GM18858 (cell line): ENCODE measurements at regions not wholly inside any gene's neighbourhood (a gene's known extent, or its start where the extent isn't known, plus 50 kb on each side); places are given as distances from the start of the nearest gene placed in this dataset.
"Not testable (repeated sequence)": the region's sequence is repeated elsewhere in the genome, so short reads cannot be mapped to it uniquely, and the experiment has no call there.

Experiments
- ATAC-seq: cut with Tn5 transposase; IDR thresholded peaks from one replicate; pipeline ENCODE4 v1.9.1; 2021; ENCODE audit not compliant: unreplicated experiment

DNA sequence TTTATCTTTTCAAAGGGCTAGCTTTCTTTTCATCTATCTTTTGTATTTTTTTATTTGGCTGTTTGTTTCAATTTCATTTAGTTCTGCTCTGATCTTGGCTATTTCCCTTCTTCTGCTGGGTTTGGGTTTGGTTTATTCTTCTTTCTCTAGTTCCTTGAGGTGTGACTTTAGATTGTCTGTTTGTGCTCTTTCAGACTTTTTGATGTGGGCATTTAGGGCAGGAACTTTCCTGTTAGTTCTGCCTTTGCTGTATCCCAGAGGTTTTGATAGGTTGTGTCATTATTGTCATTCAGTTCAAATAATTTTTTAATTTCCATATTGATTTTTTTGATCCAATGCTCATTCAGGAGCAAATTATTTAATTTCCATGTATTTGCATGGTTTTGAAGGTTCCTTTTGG is 325.0 kb downstream of the PTPRC start:
- ATAC-seq, result not testable (repeated sequence)

DNA sequence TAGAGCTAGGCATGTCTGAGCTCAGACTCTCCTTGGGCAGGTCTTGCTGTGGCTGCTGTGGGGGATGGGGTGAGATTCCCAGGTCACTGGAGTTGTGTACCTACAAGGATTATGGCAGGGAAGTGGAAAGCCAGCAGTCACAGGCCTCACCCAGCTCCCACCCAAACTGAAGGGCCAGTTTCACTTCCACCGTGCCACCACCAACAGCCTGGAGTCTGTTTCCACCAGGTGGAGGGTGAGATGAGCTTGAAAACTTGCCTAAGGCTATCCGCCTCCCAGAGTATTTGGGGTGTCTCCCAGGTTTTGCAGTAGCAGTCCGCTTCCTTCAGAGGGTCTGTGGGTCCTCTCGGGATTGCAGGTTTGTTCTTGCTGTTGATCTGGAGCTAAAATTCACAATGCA is 327.7 kb downstream of the PTPRC start:
- ATAC-seq, result no peak

DNA sequence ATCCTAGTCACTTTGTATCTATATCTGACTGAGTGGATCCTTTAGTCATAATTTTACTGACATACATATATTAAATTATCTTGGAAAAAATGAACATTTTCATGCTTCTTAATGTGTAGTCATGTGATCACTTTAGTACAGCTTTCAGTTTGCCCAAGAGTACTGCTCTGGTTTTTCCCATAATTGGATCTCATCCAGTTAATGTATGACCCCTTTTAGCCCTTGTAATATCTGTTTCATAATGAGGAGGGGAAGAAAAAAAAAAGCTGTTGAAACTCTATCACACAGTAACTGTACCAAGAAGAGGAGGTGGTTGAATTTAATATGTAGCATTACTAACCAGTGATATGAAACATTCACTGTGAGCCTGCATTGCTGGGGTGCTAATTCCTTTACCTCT is 328.7 kb downstream of the PTPRC start:
- no peak for ATAC-seq

DNA sequence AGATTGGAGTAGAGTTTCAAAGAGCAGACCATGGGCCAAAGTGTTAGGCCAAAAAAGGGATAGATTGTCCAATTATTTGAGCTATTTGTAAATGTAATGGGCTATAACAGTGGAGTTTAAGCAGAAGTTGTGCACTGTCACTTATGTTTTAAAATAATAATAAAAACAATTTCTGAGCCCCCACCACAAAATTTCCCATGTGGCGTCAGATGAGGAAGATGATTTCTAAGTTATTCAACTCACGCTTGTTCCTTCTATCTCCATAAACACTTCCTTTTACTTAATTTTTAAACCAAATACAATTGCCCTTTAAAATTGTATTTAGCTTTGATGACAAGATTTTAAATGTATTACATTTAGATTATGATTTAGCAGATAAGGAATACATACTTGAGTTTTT is 330.0 kb downstream of the PTPRC start:
- no peak for ATAC-seq

DNA sequence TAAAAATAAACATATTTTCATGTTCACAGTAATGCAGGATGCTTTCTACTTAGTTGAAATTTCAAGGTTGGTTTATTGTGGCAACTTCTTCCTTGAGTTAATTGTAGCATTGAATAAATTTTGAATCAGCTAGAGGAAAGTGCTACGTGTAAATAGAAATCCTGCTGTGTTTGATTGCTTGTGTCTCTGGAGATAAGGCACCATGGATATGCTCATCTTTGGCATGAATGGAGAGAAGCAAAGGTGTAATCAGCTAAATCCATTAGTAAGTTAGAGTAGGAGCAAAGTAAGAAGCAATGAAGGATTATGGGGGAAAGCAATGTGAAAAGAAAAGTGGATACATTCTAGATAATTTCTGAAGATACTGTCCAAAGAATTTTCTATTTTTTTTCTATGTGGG is 331.1 kb downstream of the PTPRC start:
- no peak for ATAC-seq

DNA sequence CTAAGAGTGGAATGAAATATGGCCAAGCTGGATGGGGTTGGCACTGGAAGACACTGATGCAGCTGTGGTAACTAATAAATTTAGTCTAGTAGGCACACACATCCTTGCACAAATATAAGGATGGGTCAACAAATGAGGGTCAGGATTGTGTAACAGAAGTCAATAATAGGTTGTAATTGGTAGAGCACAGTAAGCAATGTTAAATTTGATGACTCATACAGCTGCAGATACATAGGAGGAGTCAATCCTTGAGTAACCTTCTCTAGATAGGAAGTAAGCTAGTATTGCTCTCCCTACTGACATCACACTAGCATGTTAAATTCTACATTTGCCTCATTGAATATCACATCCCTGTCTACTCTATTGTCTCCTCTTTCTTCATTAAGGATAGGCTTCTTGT is 332.1 kb downstream of the PTPRC start:
- no peak for ATAC-seq

DNA sequence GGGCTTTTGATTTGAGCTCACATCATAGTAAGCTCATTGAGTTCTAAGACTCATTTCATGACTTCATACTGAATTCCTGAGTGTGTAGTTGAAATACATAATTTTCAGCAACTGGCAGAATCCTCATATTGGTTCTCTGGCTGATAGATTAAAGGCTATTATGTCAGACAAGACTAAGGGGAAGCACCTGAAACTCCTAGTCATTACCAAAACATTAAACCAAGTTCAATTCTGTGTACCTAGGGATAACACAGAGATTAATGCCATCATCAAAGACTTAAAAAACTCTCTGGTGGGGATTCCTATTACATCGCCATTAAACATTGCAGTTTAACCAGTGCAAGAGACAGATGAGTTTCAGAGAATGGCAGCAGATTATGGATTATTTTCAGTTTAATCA is 339.1 kb downstream of the PTPRC start:
- peak; percentile 48 for ATAC-seq

DNA sequence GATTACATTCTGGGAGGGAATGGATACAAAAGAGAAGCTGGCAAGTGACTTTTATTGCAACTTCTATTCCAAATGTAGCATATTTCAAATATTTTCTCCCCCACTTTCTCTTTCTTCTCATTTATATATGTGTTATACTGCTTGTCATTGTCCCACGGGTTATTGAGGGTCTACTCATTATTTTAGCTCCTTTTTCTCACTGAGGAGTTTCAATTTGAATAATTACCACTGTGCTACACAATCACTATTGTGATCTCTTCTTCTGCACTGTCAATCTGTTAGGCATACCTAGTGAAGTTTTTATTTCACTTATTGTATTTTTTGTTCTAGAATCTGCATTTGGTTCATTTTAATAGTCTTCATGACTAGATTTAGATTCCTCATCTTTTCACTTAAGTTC is 339.7 kb downstream of the PTPRC start:
- no peak for ATAC-seq

DNA sequence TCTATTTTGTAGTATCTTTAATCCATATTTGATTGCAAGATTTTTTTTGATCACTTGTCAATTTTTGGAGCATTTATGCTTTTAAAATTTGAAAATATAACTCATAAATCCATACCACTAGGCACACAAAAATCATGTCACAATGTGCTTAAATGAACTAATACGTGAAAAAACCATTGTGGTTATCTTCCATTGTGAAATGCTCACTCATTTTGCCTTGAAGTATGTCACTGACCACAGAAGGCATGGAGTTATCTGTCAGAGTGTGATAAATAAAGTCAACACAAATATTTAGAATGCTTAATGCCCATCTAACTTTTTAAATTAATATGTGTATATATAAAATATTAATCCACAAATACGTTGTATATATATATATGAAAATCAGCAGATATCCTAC is 347.2 kb downstream of the PTPRC start:
- no peak for ATAC-seq

DNA sequence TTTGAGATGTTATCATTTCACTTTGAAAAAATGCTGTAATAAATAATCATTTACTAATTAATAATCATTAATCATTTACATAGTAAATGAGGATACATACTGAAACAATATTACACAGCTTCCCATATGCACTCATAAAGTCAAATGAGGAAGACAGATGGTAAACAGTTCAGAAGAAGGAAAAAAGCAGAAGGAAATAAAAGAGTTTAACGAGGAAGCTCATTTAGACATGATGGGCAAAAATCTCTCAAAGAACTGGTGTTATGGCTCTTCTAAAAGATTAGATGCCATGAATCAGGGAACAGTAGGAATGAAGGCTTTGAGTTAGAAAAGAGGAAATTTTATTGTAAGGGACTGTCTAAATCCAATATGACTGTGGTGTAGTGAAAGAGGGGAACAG is 347.6 kb downstream of the PTPRC start:
- no peak for ATAC-seq

DNA sequence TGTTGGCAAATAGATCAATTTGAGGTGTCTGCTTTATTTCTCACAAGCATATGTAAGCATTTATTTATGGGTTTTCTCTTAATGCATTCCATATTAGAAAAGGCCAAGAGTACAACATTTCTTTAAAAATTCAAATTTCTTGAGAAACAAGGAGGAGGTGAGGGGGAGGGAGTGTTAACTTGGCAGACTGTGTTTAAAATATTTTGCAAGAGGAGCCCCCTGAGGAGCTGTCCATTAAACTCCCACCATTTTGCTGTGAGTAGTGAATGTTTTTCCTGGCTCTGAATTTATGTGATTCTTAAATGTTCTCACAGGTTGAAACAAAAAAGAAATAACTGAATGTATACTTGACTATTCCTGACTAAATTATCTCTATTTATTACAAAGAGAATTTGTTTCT is 363.8 kb downstream of the PTPRC start:
- ATAC-seq, result no peak

DNA sequence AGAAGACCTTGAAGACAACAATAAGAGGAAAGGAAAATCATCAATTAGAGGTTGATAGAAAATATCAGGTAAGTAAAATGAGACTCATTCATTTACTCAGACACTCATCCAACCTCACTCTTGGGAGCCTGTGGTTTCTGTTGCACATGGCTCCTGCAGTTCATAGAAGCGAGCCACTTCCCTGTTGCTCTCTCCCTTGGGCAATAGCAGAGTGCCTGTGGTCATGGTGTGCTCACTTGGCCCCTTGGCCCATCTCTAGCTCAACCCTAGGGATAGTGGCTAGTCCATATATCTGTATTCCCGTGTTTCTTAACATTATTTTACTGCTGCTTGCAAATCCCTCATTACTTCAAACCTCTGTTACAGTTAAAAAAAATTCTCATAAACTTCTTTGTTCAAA is 368.6 kb downstream of the PTPRC start:
- no peak for ATAC-seq

DNA sequence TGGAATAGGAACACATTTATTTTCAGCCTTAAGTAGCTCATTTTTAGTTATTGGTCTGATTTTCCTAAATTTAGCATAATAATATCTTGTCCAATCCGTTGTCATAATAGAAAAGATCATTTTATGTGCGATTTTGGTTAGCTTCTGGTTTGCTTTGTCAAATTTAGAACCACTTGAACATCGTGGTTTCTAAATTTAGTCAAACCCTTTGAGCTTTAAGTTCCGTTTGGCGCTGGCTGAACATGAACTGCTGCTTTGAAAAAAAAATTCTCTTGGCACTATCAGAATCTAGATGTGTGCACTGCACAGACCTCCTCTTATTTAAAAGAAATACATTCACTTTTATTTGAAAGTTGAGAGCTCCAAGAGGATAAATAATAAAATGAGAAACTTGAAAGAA is 370.6 kb downstream of the PTPRC start:
- peak; percentile 57 for ATAC-seq

DNA sequence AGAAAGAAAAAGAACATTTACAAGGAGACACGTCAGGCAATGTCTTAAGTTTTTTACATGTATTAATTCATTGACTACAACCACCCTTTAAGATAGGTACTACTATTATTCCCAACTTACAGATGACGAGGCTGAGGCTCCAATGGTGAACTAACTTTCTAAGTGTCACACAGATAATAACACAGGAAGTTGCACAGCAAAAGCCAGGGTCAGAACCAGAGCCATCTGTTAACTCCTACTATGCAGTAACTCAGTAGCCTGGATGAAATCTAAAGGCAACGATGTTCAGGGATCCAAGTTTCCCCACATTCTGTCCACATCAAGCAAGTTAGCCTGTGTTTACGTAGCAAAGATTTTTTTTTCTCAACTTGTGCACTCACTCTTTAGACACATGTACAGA is 371.7 kb downstream of the PTPRC start:
- no peak for ATAC-seq

DNA sequence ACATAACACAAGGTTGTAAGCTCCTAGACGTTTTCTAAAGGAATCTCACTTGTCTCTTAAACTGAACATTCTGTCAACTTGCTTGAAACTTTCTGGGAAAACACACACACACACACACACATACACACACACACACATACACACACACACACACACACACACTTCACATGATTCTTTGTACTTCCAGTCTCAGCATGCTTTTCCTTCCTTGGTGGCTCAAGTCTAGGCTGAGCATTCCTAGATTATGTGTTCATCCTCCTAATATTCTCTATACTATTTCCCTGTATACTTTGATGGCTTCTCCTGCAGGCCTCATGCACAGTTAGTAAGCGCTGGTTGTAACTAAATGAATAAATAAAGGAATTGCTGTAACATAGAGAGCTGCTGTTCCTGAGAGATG is 372.1 kb downstream of the PTPRC start:
- no peak for ATAC-seq

DNA sequence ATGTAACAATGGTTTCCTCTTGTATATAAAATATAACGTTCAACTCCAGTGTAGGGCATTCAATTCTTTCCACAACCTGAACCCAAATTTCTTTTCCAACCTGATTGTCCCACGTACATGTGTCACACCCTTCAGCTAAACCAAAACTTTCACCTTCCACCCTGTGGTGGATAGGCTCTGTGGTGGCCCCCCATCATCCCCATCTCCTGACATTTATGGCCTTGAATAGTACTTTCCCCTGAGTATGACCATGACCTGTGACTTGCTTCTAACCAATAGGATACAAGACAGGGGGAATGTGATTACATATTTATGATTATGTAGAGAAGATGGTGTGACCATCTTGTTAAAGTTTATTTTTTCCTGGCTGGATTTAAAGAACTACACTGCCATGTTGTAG is 377.0 kb downstream of the PTPRC start:
- no peak for ATAC-seq

DNA sequence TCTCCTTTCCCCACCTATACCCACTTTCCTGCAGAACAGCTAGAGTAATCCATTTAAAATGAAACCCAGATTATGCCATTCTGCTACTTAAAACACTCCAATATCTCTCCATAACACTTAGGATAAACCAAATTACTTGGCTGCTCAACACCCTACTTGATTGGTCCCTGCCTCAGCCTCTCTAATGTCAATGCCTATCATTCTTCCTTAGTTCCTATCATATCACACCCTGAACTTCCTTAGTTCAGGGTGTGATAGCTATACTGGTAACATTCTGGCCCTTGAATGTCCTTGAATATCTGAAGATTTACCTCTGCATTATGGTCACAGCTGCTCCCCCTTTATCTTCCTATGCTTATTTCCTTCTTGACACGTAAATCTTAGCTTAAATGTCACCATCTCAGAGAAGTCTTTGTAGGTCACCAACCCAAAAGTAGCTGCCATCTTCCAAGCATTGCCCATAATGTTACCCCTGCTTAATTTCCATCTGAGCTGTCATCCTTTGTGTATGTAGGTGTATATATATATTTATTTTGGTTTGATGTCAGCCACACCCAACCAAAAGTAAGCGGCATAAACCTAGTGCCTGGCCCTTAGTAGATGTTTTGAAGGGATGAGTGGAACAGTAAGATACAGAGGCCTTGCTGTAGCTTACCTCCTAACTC is 379.8 kb downstream of the PTPRC start:
- no peak for ATAC-seq

DNA sequence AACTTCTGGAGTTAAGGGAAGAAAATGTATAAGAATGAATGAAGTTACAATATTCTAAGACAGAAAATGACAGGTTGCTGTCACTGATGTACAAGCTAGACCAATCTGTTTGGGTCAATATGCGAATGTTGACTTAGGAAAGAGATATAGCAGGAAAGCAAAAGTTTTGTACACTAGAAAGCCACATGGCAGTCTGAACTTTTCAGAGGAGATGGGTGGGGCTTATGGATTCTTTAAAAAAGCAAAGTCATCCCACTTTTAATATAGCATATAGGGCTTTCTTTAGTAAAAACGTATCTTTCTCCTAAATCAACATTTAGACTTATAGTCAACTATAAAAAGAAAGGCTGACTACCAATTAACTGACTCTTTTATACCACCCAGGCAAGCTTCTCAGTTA is 381.2 kb downstream of the PTPRC start:
- no peak for ATAC-seq

DNA sequence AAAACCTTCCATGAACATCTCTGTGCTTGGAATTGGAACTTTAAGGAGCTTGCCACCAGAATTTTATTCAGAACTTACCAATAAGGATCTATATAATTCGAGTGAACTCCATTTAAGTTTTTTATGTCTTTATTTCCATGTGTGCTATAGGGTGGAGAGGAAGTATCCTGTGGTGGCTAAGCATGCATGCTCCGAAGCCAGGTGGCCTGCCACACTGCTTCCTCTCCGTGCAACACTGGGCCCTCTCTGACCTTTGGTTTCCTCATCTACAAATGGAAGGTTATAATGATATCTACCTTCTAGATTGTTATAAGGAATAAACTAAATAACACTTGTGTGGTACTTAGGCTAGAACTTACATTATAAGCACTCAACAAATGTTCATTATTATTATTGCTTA is 382.1 kb downstream of the PTPRC start:
- ATAC-seq, result no peak

DNA sequence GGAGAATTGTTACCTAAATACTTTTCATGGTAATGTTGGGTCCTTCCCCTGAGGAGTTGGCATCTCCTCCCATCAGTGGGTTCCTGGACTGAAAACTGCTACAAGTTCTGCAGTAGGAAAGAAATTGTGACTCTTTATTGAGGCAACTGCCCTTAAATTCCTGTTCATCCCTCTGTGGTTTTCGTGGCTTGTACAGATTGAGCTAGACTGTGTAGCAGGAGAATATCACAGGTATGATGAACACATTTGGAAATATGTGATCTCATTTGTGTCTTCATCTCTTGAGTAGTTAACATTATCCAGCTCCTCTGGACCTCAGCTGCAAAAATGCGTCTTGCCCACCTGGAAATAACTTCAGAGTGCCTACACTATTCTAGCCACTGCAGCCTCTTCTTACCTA is 390.6 kb downstream of the PTPRC start:
- no peak for ATAC-seq

DNA sequence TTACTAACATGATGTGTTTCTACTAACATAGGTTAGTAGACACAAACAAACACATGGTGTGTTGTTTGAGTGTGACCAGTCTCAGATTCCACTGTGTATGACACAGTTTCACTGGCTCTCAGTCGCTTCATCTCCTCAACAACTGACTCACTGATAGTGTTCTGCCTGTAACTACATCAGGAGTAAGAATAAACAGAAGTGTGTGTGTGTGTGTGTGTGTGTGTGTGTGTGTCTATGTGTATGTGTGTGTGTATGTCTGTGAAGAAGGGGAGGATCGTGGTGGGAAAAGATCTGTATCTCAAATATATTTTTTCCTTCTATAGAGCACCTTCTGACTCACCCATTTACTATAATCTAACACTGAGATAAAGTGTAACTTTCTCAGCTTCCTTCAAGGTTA is 391.0 kb downstream of the PTPRC start:
- no peak for ATAC-seq

DNA sequence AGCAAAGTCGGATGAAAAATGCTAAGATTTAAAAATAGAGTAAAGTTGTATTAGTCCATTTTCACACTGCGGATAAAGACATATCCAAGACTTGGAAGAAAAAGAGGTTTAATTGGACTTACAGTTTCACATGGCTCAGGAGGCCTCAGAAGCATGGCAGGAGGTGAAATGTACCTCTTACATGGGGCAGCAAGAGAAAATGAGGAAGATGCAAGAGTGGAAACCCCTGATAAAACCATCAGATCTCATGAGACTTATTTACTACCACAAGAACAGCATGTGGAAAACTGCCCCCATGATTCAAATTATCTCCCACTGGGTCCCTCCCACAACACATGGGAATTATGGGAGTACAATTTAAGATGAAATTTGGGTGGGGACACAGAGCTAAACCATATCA is 391.7 kb downstream of the PTPRC start:
- ATAC-seq, result not testable (repeated sequence)

DNA sequence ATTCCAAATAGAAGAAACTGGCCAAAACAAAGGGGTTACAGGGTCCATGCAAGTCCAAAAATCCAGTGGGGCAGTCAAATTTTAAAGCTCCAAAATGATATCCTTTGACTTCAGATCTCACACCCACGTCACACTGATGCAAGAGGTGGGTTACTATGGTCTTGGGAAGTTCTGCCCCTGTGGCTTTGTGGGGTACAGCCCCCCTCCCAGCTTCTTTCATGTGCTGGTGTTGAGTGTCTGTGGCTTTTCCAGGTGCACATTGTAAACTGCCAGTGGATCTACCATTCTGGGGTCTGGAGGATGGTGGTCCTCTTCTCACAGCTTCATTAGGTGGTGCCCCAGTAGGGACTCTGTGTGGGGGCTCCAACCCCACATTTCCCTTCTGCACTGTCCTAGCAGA is 392.3 kb downstream of the PTPRC start:
- not testable (repeated sequence) for ATAC-seq

DNA sequence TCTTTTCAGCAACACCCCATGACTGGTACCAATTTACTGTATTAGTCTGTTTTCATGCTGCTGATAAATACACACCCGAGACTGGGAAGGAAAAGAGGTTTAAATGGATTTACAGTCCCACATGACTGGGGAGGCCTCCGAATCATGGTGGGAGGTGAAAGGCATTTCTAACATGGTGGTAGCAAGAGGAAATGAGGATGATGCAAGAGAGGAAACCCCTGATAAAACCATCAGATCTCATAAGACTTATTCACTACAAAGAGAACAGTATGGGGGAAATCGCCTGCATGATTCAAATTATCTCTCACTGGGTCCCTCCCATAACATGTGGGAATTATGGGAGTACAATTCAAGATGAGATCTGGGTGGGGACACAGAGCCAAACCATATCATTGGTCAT is 393.6 kb downstream of the PTPRC start:
- not testable (repeated sequence) for ATAC-seq
